ENCODE measurements at regions not wholly inside any gene's neighbourhood (a gene's known extent, or its start where the extent isn't known, plus 50 kb on each side); places are given as distances from the start of the nearest gene placed in this dataset.

- TF ChIP-seq CTCF (conservative IDR thresholded peaks at IDR 0.05; ENCODE audit: low read depth in 2 of 2) (no peak), ETS1 (IDR thresholded peaks at IDR 0.05) (no peak)
Observed at GRCh38 chr20:40510622-40511021, 178.4 kb downstream of the MAFB start.
